ENCODE measurements at regions not wholly inside any gene's neighbourhood (a gene's known extent, or its start where the extent isn't known, plus 50 kb on each side); places are given as distances from the start of the nearest gene placed in this dataset.
"Not testable (repeated sequence)": the region's sequence is repeated elsewhere in the genome, so short reads cannot be mapped to it uniquely, and the experiment has no call there.

- in situ Hi-C loops (cut with HindIII; ENCODE audit: low pct_unique_long_range_greater_than_20kb, low sequenced_read_pairs) = no loop called here
- ChIA-PET CTCF (no interaction called here), POLR2A (no interaction called here)
- no peak for TF ChIP-seq TCF7L2 (IDR thresholded peaks at IDR 0.05; ENCODE audit: low read depth, low read length)
- no peak for TF ChIP-seq CTCF (IDR thresholded peaks at IDR 0.05)
- TF ChIP-seq POLR2AphosphoS5 (IDR thresholded peaks at IDR 0.05; ENCODE audit: low read depth, low read length) = no peak
- no peak for TF ChIP-seq SIN3A (IDR thresholded peaks at IDR 0.05; ENCODE audit: borderline replicate concordance, insufficient read depth, low read depth, low read length)
- TF ChIP-seq REST (IDR thresholded peaks at IDR 0.05; ENCODE audit: insufficient read depth in 1 of 2, low read depth in 2 of 2, low read length in 1 of 2) = no peak
- ATAC-seq (no peak), DNase-seq (ENCODE audit: low read depth, low spot score) (no peak)
- H3K4me3 ChIP-seq (ENCODE audit: low read depth in 2 of 2, low read length in 2 of 2) = no peak overlapping the region
- no peaks in the 10 kb centered on the region for H3K4me1 ChIP-seq (ENCODE audit: control insufficient read depth, insufficient read depth, low read length)
- no peaks in the 10 kb centered on the region for H3K9me3 ChIP-seq (ENCODE audit: control insufficient read depth, insufficient read depth, low read depth, low read length)
- no TSS peak for BruUV-seq (replicated peaks)
- H3K27ac ChIP-seq (ENCODE audit: low read length) = no peak overlapping the region
- intact Hi-C loops (cut with micrococcal nuclease; ENCODE audit: unreplicated experiment) = no loop called here
- H3K36me3 ChIP-seq (ENCODE audit: control insufficient read depth, insufficient read depth, low read length) = no peaks in the 10 kb centered on the region
- no peaks in the 10 kb centered on the region for H3K27me3 ChIP-seq (ENCODE audit: control insufficient read depth, insufficient read depth, low read length)
Observed at GRCh38 chr2:209259767-209260166, 164.1 kb upstream of the MAP2 start.

- in situ Hi-C loops (cut with HindIII; ENCODE audit: low pct_unique_long_range_greater_than_20kb, low sequenced_read_pairs) (no loop called here), intact Hi-C loops (cut with micrococcal nuclease; ENCODE audit: unreplicated experiment) (no loop called here)
- no TSS peak for BruUV-seq (replicated peaks)
- no peaks in the 10 kb centered on the region for H3K4me1 ChIP-seq (ENCODE audit: control insufficient read depth, insufficient read depth, low read length)
- H3K27me3 ChIP-seq (ENCODE audit: control insufficient read depth, insufficient read depth, low read length) = no peaks in the 10 kb centered on the region
- no peak overlapping the region for H3K4me3 ChIP-seq (ENCODE audit: low read depth in 2 of 2, low read length in 2 of 2)
- no peaks in the 10 kb centered on the region for H3K36me3 ChIP-seq (ENCODE audit: control insufficient read depth, insufficient read depth, low read length)
- no peaks in the 10 kb centered on the region for H3K9me3 ChIP-seq (ENCODE audit: control insufficient read depth, insufficient read depth, low read depth, low read length)
- H3K27ac ChIP-seq (ENCODE audit: low read length) = no peak overlapping the region
- CTCF ChIA-PET = no interaction called here
- POLR2A ChIA-PET = no interaction called here
- TF ChIP-seq SIN3A (IDR thresholded peaks at IDR 0.05; ENCODE audit: borderline replicate concordance, insufficient read depth, low read depth, low read length) (no peak), REST (IDR thresholded peaks at IDR 0.05; ENCODE audit: insufficient read depth in 1 of 2, low read depth in 2 of 2, low read length in 1 of 2) (no peak), POLR2AphosphoS5 (IDR thresholded peaks at IDR 0.05; ENCODE audit: low read depth, low read length) (no peak), TCF7L2 (IDR thresholded peaks at IDR 0.05; ENCODE audit: low read depth, low read length) (no peak), CTCF (IDR thresholded peaks at IDR 0.05) (no peak)
- DNase-seq (ENCODE audit: low read depth, low spot score) (no peak), ATAC-seq (no peak)
Observed at GRCh38 chr2:209260281-209260680, 163.6 kb upstream of the MAP2 start.

- H3K27me3 ChIP-seq (ENCODE audit: control insufficient read depth, insufficient read depth, low read length); BruUV-seq (replicated peaks); H3K4me1 ChIP-seq (ENCODE audit: control insufficient read depth, insufficient read depth, low read length); H3K9me3 ChIP-seq (ENCODE audit: control insufficient read depth, insufficient read depth, low read depth, low read length); H3K36me3 ChIP-seq (ENCODE audit: control insufficient read depth, insufficient read depth, low read length); ATAC-seq; intact Hi-C loops (cut with micrococcal nuclease; ENCODE audit: unreplicated experiment); POLR2A ChIA-PET; CTCF ChIA-PET; DNase-seq (ENCODE audit: low read depth, low spot score); in situ Hi-C loops (cut with HindIII; ENCODE audit: low pct_unique_long_range_greater_than_20kb, low sequenced_read_pairs); H3K27ac ChIP-seq (ENCODE audit: low read length): not testable (repeated sequence)
- peak overlapping the region; percentile 12 to 42 for H3K4me3 ChIP-seq (ENCODE audit: low read depth in 2 of 2, low read length in 2 of 2)
Observed at GRCh38 chr2:209261366-209262053, 162.3 kb upstream of the MAP2 start.
